SK-N-SH treated with all-trans-retinoic acid at 6 μM for 48 hours (cell line): ENCODE measurements at regions not wholly inside any gene's neighbourhood (a gene's known extent, or its start where the extent isn't known, plus 50 kb on each side); places are given as distances from the start of the nearest gene placed in this dataset.
"Not testable (repeated sequence)": the region's sequence is repeated elsewhere in the genome, so short reads cannot be mapped to it uniquely, and the experiment has no call there.

Experiments
- CREB5 ChIP-seq: fragments of 250-450 bp; sonication (Bioruptor Pico); IDR thresholded peaks from 2 replicates; pipeline ENCODE4 v1.5.1; 2020; ENCODE audit warnings: low read depth, mild to moderate bottlenecking, moderate library complexity
- CSRNP3 ChIP-seq: fragments of 250-450 bp; sonication (Bioruptor Pico); IDR thresholded peaks from 2 replicates; pipeline ENCODE4 v1.5.1; 2021; ENCODE audit warnings: mild to moderate bottlenecking, moderate library complexity
- PATZ1 ChIP-seq: fragments of 250-450 bp; sonication (Bioruptor Pico); IDR thresholded peaks from 2 replicates; pipeline ENCODE4 v1.8.0; 2020; ENCODE audit warnings: mild to moderate bottlenecking, moderate library complexity, borderline replicate concordance
- PPARA ChIP-seq: fragments of 250-450 bp; sonication (Bioruptor Pico); IDR thresholded peaks from 2 replicates; pipeline ENCODE4 v1.5.0; 2020; ENCODE audit warnings: mild to moderate bottlenecking, borderline replicate concordance
- SNAI2 ChIP-seq: fragments of 250-450 bp; sonication (Bioruptor Pico); IDR thresholded peaks from 2 replicates; pipeline ENCODE4 v1.5.0; 2020; ENCODE audit warnings: mild to moderate bottlenecking, moderate library complexity
- TCF4 ChIP-seq: fragments of 250-450 bp; sonication (Bioruptor Pico); IDR thresholded peaks from 2 replicates; pipeline ENCODE4 v1.8.0; 2021; ENCODE audit warnings: mild to moderate bottlenecking, moderate library complexity, borderline replicate concordance
- TOX ChIP-seq: fragments of 250-450 bp; sonication (Bioruptor Pico); IDR thresholded peaks from 2 replicates; pipeline ENCODE4 v1.8.0; 2021; ENCODE audit warnings: mild to moderate bottlenecking, moderate library complexity, borderline replicate concordance
- ZFP3 ChIP-seq: fragments of 250-450 bp; sonication (Bioruptor Pico); IDR thresholded peaks from 2 replicates; pipeline ENCODE4 v1.5.0; 2020; ENCODE audit warnings: mild to moderate bottlenecking, moderate library complexity
- ZFP30 ChIP-seq: fragments of 450-650 bp; formaldehyde crosslinking; IDR thresholded peaks from 2 replicates; pipeline ENCODE4 v1.5.0; 2022; ENCODE audit warnings: mild to moderate bottlenecking, moderate library complexity

GRCh38 chr21:9675811-9676210 lies 845.6 kb upstream of the TPTE start:
- not testable (repeated sequence) for TF ChIP-seq TCF4 (CRISPR knock-in tag); CREB5 (CRISPR knock-in tag); TOX (CRISPR knock-in tag); SNAI2; PATZ1; CSRNP3; PPARA (CRISPR knock-in tag); ZFP3 (CRISPR knock-in tag); ZFP30 (CRISPR knock-in tag)
